ENCODE measurements at regions not wholly inside any gene's neighbourhood (a gene's known extent, or its start where the extent isn't known, plus 50 kb on each side); places are given as distances from the start of the nearest gene placed in this dataset.

DNA sequence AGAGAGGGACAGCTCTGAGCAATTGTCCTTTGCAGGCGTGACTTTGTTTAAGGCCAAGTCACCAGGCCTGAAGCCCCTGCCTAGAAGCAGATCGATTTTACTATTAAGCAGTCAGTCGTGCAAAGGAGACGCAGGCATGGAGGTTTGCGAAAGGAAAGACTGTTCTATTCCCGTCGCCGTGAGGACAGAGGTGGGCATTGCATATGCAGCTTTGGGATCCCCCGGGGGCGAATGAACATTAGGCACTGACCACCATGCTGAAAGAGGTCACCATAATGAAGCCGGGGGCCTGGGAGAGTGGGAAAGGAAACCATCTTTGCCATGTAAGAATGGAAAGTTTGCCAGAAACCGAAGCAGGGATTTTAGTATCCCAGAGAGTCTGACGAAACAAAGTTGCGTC lies 231.6 kb downstream of the BCL11A start:
- TF ChIP-seq, protein P1, sequence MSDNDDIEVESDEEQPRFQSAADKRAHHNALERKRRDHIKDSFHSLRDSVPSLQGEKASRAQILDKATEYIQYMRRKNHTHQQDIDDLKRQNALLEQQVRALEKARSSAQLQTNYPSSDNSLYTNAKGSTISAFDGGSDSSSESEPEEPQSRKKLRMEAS (IDR thresholded peaks at IDR 0.05): no peak
- TF ChIP-seq, protein P2, sequence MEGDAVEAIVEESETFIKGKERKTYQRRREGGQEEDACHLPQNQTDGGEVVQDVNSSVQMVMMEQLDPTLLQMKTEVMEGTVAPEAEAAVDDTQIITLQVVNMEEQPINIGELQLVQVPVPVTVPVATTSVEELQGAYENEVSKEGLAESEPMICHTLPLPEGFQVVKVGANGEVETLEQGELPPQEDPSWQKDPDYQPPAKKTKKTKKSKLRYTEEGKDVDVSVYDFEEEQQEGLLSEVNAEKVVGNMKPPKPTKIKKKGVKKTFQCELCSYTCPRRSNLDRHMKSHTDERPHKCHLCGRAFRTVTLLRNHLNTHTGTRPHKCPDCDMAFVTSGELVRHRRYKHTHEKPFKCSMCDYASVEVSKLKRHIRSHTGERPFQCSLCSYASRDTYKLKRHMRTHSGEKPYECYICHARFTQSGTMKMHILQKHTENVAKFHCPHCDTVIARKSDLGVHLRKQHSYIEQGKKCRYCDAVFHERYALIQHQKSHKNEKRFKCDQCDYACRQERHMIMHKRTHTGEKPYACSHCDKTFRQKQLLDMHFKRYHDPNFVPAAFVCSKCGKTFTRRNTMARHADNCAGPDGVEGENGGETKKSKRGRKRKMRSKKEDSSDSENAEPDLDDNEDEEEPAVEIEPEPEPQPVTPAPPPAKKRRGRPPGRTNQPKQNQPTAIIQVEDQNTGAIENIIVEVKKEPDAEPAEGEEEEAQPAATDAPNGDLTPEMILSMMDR (IDR thresholded peaks at IDR 0.05): no peak
- no peak for TF ChIP-seq GATA3 (IDR thresholded peaks at IDR 0.05; ENCODE audit: borderline replicate concordance)
- no peak for TF ChIP-seq CHD2 (IDR thresholded peaks at IDR 0.05; ENCODE audit: low read length, partially characterized antibody)
- TF ChIP-seq, protein P3, sequence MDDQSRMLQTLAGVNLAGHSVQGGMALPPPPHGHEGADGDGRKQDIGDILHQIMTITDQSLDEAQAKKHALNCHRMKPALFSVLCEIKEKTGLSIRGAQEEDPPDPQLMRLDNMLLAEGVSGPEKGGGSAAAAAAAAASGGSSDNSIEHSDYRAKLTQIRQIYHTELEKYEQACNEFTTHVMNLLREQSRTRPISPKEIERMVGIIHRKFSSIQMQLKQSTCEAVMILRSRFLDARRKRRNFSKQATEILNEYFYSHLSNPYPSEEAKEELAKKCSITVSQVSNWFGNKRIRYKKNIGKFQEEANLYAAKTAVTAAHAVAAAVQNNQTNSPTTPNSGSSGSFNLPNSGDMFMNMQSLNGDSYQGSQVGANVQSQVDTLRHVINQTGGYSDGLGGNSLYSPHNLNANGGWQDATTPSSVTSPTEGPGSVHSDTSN (IDR thresholded peaks at IDR 0.05): no peak
- TF ChIP-seq POLR2A (IDR thresholded peaks at IDR 0.05; ENCODE audit: low read length): no peak
- TF ChIP-seq RFX5 (IDR thresholded peaks at IDR 0.05): no peak
- no peak for TF ChIP-seq KDM1A (IDR thresholded peaks at IDR 0.05; ENCODE audit: low read depth)
- no peak for TF ChIP-seq JUNB (IDR thresholded peaks at IDR 0.05)

All from A549 (cell line).